ENCODE measurements at regions not wholly inside any gene's neighbourhood (a gene's known extent, or its start where the extent isn't known, plus 50 kb on each side); places are given as distances from the start of the nearest gene placed in this dataset.
A peak's percentile ranks its signal among the peaks of the same experiment; 100 is the strongest.

DNA sequence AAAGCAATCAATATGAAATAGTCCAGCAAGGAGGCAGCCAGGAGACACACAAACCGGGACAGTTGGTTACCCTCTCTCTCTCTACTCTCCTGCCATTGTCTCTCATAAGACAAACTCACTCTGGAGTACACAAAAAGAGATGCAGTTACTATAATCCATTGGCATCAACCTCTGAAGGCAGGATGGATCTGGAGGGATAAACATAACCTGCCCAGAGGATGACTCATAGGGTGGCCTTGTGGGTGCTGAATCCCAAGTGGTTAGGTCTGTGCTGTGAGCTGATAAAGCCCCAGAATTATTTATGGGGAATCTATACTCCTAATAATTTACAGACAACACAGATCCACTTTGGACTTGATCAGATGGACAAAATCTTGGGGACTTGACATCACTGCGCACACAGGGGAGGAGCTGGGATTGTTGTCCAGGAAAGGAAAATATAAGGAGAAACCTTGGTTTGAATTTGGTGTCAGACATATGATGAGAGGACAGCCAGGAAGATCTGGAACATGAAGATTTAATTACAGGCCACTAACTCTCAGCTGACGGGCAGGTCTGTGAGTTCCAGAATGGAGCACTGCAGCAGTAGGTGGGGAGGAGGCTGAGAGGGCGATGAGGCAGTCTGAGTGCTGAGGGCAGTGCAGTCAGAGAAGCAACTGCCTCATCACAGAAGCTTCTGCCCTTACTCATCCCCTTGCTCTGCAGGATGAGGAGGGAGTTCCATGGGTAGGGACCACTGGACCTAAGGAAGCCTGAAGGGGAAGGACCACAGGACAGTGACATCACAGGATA is 113.9 kb upstream of the PRSS58 start:
- no peak for DNase-seq (ENCODE audit: low spot score)

- no peak for DNase-seq (ENCODE audit: low spot score)
These were observed 107.6 kb upstream of the PRSS58 start for GRCh38 chr7:142365410-142365842.

DNA sequence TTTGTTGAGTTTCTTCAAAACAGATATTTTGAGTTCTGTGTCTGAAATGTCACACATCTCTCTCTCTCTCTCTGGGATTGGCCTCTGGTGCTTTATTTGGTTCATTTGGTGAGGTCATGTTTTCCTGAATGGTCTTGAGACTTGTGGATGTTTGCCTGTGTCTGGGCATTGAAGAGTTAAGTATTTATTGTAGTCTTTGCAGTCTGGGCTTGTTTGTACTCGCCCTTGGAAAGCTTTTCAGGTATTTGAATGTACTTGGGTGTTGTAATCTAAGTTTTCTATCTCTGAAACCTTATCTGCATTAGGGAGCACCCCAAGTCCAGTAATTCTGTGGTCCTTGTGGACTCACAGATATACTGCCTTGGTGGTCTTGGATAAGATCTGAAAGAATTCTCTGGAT is 106.7 kb upstream of the PRSS58 start:
- DNase-seq (ENCODE audit: low spot score): no peak

DNA sequence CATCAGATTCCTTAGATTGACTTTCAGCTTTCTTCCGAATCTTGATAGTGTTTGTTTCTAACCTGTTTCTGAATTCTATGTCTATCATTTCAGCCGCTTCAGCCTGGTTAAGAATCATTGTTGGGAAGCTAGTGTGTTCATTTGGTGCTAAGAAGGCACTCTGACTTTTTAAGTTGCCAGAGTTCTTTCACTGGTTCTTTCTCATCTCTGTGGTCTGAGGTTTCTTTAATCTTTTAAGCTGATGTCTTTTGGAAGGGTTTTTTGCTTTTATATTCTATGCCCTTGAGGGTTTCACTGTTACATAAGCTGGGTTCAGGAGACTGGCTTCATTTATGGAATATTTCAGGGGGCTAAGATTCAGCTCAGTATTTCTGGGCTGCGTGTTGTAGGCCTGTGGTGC is 104.5 kb upstream of the PRSS58 start:
- DNase-seq (ENCODE audit: low spot score): no peak

DNA sequence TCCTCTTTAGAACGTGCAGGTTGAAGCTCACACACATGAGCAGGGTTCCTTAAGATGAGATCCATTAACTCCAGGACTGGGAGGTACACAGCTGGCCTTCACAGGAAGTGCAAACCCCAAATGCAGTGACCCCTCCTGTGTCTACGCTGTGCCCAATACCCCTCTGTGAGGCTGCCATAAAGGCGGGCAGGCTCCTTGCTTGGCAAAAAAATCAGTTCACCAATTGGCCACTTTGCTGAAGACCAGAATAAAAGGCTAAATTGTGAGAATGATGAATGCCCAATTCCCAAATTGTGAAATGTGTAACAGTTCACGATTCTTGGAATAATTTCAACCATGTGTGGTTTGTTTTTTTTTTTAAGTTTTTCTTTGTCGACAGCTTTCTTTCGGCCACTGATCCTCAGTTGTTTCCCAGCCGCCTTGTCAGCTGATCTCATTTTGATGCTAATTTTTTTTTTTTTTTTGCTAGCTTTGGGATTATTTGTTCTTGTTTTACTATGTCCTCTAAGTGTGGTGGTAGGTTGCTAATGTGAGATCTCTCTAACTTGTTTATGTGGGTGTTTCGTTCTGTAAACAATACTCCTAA is 101.9 kb upstream of the PRSS58 start:
- no peak for DNase-seq (ENCODE audit: low spot score)

DNA sequence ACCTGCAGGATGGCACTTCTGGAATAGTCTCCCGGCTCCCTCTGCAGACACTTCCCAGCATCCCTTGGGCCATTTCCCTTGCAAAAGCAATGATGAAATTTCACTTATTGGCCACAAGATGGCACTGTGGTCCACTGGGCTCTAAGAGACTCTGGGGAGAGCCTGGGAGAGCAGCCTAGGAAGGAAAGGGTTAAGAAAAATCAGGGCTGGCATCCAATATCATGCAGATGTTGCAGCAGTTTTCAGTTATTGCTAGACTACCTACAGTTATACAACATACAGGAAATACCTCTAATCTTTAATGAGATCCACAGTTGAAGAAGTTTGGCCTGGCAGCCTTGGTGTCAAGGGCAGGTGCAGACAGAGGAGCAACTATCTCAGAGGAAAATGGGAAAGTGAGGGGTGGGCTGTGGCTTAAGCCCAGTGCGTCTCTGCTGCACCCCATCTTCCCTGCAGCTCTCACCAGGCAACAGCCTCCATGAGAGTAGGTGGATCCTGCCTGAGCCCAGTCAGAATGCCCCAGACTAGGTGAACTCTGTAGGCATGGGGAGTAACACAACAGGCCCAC is 100.2 kb upstream of the PRSS58 start:
- DNase-seq (ENCODE audit: low spot score): peak; percentile 89

DNA sequence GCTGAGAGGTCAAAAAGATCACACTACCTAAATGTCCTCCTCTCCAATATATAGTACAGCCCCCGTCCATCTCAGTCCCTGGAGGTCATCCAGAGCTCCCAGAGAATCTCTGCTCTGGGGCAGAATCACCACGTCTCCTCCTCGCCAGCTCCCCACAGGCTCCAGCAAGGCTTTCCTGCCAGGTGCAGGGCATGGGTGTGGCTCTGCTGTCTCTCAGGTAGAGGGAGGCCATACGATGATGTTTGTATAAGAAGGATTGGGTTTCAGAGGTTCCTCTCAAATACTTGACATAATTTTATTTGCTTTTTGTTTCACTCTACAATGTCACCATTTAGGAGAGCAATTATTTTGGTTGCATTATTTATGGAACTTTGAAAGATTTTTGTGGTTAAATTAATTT is 98.3 kb upstream of the PRSS58 start:
- no peak for DNase-seq (ENCODE audit: low spot score)

GRCh38 chr7:142355328-142355727 is 97.5 kb upstream of the PRSS58 start:
- DNase-seq (ENCODE audit: low spot score): peak; percentile 65

- DNase-seq (ENCODE audit: low spot score): no peak
These were observed 95.5 kb upstream of the PRSS58 start for GRCh38 chr7:142353147-142354060.

- DNase-seq (ENCODE audit: low spot score): peak; percentile 14
These were observed 94.7 kb upstream of the PRSS58 start for GRCh38 chr7:142352543-142352942.

DNA sequence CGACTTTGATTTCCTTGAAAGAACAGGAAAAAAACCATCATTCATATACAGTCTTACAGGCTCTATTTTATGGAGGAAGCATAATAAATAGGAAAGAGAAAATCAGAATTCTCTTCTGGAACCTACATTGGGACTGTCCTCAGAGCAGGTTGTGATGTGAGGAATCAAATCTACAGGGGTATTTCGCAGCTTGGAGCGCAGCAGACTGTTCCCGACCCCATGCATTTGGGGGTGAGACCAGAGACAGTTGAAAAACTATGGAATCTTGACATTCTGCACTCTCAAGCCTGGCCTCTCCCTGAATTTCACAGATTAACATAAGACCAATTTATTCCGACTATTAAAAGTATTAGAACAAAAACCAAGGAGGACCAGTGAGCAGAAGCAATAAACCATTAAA is 93.3 kb upstream of the PRSS58 start:
- DNase-seq (ENCODE audit: low spot score): no peak

DNA sequence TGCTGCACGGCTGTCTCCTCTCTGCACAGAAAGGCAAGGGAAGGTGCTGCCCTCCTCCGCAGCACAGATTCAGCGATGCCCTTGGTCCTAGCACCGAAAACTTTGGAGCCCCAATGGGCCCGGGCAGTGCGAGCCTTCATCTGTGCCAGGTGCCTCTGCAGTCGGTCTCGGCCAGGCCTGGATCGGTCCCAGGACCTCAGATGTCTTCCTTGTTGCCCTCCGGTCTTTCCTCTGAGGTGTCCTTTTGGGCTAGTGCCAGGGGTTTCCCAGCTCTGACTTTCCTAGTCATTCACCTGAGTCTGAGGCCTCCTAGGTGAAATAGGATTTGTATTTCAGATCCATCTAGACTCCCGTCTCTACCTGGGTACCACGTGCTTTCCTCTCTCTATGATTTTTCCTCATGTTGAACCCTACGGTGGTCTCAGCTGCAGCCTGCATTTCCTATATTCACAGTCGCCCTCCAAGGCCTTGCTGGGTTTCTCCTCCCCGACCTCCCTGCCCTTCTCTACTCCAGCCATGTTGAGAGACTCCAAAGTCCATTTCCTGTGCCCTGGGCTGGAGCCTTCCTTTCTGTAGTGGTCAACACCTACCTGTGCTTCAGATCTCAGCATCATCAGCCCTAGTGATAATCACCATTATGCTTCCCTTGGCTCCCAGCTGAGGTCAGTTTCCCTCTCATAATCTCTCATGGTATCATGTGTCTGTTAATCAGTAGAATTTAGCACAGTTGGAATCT is 92.0 kb upstream of the PRSS58 start:
- no peak for DNase-seq (ENCODE audit: low spot score)

DNA sequence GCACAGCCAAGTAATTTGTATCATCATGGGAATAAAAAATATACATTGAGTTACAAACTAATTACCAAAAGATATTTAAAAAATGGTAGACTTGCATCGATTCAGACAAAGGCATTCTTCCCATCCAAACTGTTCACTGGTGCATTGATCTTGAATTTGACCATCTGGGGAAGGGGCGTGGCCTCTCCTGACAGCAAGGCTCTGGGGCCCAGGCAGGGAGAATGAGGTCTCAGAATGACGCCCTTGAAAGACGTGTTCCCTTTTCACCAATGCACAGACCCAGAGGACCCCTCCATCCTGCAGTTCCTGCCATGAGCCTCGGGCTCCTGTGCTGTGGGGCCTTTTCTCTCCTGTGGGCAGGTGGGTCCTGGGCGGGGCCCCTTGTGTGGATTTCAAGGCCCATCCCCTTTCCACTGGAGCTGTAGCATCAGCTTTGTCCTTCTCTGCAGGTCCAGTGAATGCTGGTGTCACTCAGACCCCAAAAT is 91.1 kb upstream of the PRSS58 start:
- no peak for DNase-seq (ENCODE audit: low spot score)

DNA sequence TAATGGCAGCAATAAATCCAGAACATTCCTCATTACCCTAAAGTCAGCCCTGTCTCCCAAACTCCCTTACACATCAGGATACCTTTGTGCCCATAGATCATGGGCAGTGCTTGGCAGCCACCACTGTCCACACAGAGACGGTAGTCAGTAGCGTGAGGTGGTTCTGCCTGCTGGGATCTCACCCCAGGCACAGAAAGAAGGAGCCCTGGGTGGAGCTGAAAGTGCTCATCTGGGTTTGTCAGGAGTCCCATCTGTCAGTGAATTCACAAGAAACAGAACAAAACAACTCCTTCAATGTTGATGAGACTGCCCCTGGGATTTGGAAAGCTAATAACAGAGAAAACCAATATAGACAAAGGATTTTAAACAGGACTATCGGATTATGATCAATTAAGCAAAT is 90.2 kb upstream of the PRSS58 start:
- no peak for DNase-seq (ENCODE audit: low spot score)

GRCh38 chr7:142347091-142347490 is 89.2 kb upstream of the PRSS58 start:
- no peak for DNase-seq (ENCODE audit: low spot score)

DNA sequence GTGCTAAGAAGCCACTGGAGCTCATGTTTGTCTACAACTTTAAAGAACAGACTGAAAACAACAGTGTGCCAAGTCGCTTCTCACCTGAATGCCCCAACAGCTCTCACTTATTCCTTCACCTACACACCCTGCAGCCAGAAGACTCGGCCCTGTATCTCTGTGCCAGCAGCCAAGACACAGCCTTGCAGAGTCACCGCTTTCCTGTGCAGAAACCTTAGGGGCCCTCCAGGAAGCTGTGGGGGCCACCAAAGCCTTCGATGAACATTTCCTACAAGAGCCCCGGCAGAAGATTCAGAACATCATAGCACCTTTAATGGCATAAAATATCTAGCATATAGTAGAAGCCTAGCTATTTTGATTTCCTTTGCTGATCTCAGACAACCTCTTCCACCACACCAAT is 88.0 kb upstream of the PRSS58 start:
- DNase-seq (ENCODE audit: low spot score): no peak

- DNase-seq (ENCODE audit: low spot score): no peak
These were observed 81.0 kb upstream of the PRSS58 start for GRCh38 chr7:142338633-142339501.

DNA sequence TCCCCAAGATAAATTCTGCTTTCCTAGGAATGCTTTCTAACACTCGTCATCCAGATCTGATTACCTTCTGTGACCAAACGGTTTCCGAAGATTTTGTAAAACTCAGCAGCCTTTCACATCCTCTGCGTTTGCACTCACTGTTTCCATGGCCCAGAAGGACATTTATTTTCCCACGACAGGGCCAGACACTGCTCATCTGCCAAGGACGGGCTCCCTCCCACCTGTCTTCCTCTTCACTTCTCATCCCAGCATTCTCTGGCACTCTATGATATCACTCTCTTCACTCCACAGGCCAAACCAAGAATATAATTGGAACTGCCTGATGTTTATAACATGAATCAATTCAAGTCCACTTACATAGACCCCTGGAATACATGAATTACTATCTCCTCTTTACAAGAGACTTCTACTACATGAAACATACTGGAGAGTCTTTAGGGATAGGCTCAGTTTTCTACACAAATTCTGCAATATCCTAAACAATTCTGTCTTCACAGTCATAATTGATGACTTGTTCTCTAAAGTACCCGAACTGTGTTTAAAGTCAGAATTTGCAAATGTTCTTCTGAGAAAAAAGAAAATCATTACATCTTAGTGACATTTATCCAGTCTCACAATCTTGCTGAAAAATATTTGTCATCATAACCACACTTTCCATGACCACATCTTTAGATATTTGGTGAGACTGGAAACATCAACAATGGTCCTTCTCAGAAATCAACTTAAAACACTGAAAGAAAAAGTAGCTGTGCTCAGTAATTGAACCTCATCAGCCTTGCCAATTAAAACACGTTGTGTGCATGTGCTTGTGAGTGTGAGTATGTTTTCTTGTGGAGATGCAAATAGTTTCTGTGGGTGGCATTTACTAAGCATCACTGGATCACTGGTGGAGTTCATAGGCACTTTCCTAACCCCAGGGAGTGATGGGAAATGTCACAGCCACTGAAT is 79.5 kb upstream of the PRSS58 start:
- no peak for DNase-seq (ENCODE audit: low spot score)

GRCh38 chr7:142334806-142335205 is 76.9 kb upstream of the PRSS58 start:
- DNase-seq (ENCODE audit: low spot score): no peak
